Esophagus muscularis mucosa (tissue), 3 donors: ENCODE measurements at regions not wholly inside any gene's neighbourhood (a gene's known extent, or its start where the extent isn't known, plus 50 kb on each side); places are given as distances from the start of the nearest gene placed in this dataset.

ENCODE experiments used
- POLR2A ChIP-seq: fragments of 450-650 bp; IDR thresholded peaks from one replicate; pipeline ENCODE4 v1.6.1; 2017; ENCODE audit warnings: antibody characterized with exemption, moderate library complexity, mild to moderate bottlenecking, low read depth
- TF ChIP-seq, protein P1 (sequence below), 3 experiments: fragments of 200-600 bp in 2 of 3; fragments of 450-650 bp in 1 of 3; sonication (generic) in 2 of 3; IDR thresholded peaks; one replicate each; pipeline ENCODE4 v1.5.1; 2017 to 2019; ENCODE audit warnings: antibody characterized with exemption in 3 of 3, mild to moderate bottlenecking in 2 of 3, moderate library complexity in 1 of 3

DNA sequence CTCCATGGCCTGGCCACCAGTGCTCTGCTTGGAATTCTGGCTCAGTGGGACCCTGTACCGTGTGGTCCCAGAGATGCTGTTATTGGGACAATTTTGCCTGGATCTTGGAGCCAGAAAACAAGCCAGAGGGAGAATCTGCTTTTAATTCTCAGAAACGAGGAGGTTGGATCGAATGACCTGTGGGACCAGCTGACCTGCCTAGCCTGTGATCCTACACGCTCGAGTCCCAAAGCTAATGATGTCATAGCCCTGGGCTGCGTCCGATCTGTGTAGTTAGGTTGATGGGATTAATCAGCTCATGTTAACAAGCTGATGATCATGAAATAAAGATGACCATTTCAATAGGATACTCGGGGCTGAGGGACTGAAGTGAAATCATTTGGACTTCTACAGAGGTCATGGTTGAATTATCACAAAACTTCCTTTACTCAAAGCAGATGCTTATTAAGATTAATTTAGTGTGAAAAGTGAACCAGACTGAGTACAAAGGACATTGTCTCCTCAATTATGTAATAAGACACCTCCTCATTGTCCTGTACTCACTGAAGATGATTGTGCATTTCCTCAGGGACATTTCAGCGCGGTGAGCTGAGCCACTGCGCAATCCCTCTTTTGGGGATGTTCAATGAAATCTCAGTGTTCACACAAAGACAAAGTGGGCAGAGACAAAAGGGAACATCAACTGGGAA is 51.9 kb upstream of the STX18 start:
- TF ChIP-seq, protein P1, sequence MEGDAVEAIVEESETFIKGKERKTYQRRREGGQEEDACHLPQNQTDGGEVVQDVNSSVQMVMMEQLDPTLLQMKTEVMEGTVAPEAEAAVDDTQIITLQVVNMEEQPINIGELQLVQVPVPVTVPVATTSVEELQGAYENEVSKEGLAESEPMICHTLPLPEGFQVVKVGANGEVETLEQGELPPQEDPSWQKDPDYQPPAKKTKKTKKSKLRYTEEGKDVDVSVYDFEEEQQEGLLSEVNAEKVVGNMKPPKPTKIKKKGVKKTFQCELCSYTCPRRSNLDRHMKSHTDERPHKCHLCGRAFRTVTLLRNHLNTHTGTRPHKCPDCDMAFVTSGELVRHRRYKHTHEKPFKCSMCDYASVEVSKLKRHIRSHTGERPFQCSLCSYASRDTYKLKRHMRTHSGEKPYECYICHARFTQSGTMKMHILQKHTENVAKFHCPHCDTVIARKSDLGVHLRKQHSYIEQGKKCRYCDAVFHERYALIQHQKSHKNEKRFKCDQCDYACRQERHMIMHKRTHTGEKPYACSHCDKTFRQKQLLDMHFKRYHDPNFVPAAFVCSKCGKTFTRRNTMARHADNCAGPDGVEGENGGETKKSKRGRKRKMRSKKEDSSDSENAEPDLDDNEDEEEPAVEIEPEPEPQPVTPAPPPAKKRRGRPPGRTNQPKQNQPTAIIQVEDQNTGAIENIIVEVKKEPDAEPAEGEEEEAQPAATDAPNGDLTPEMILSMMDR (IDR thresholded peaks at IDR 0.05) = no peak
- no peak for TF ChIP-seq POLR2A
